ENCODE measurements at regions not wholly inside any gene's neighbourhood (a gene's known extent, or its start where the extent isn't known, plus 50 kb on each side); places are given as distances from the start of the nearest gene placed in this dataset.
A peak's percentile ranks its signal among the peaks of the same experiment; 100 is the strongest.
"Not testable (repeated sequence)": the region's sequence is repeated elsewhere in the genome, so short reads cannot be mapped to it uniquely, and the experiment has no call there.

DNA sequence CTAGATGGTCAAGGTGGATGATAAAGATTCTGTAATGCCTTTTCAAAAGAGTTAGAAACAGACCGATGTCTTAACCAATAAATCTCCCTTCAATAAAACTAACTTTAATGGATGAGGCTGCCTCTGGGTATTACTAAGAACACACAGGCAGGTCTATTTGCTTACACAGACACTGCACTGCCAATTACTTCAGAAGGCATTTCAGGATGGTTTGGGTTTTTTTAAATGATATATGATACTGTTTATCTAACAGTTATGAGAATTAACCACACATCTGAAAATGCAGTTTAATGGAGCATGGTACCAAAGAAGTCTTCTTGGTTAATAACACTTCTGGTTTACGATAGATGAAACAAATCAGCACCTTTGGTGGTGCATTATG is 367.9 kb upstream of the GRAMD2B start:
- TF ChIP-seq, protein P1, sequence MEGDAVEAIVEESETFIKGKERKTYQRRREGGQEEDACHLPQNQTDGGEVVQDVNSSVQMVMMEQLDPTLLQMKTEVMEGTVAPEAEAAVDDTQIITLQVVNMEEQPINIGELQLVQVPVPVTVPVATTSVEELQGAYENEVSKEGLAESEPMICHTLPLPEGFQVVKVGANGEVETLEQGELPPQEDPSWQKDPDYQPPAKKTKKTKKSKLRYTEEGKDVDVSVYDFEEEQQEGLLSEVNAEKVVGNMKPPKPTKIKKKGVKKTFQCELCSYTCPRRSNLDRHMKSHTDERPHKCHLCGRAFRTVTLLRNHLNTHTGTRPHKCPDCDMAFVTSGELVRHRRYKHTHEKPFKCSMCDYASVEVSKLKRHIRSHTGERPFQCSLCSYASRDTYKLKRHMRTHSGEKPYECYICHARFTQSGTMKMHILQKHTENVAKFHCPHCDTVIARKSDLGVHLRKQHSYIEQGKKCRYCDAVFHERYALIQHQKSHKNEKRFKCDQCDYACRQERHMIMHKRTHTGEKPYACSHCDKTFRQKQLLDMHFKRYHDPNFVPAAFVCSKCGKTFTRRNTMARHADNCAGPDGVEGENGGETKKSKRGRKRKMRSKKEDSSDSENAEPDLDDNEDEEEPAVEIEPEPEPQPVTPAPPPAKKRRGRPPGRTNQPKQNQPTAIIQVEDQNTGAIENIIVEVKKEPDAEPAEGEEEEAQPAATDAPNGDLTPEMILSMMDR (IDR thresholded peaks at IDR 0.05; ENCODE audit: unreplicated experiment), result no peak
- Mint-ChIP-seq H3K4me3 (ENCODE audit: low read depth) (no peak overlapping the region), H3K27me3 (no peaks in the 10 kb centered on the region), H3K9me3 (ENCODE audit: low read depth) (peaks cover 12% of the 10 kb centered on the region), H3K4me1 (ENCODE audit: low read depth) (peaks cover 32% of the 10 kb centered on the region), H3K27ac (peak overlapping the region; percentile 88), H3K36me3 (ENCODE audit: insufficient read depth) (peaks cover 7% of the 10 kb centered on the region)
- no peak for DNase-seq (ENCODE audit: low spot score, unreplicated experiment)

DNA sequence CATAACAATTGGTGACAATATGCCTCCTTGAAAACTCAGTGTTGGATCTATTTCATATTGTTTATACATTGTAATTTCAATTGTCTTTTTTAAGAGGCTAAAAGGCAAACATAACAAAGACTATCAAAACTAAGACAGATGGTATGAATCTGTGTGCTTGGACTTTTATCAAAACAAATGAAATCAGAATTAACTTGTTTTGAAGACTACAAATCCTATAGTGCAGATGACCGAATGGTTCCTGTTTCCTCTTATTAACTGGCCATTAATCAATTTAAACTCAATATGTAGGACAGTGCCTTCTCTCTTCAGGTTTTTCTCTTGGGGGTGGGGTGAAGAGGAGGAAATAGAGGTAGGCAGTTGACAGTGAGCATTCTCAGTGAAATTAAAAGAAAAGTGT is 366.9 kb upstream of the GRAMD2B start:
- Mint-ChIP-seq H3K36me3 (ENCODE audit: insufficient read depth) (peaks cover 6% of the 10 kb centered on the region), H3K9me3 (ENCODE audit: low read depth) (peaks cover 12% of the 10 kb centered on the region), H3K4me1 (ENCODE audit: low read depth) (peaks cover 32% of the 10 kb centered on the region), H3K27me3 (no peaks in the 10 kb centered on the region), H3K27ac (peak overlapping the region; percentile 42), H3K4me3 (ENCODE audit: low read depth) (no peak overlapping the region)
- TF ChIP-seq, protein P1 (IDR thresholded peaks at IDR 0.05; ENCODE audit: unreplicated experiment), result no peak
- no peak for DNase-seq (ENCODE audit: low spot score, unreplicated experiment)

DNA sequence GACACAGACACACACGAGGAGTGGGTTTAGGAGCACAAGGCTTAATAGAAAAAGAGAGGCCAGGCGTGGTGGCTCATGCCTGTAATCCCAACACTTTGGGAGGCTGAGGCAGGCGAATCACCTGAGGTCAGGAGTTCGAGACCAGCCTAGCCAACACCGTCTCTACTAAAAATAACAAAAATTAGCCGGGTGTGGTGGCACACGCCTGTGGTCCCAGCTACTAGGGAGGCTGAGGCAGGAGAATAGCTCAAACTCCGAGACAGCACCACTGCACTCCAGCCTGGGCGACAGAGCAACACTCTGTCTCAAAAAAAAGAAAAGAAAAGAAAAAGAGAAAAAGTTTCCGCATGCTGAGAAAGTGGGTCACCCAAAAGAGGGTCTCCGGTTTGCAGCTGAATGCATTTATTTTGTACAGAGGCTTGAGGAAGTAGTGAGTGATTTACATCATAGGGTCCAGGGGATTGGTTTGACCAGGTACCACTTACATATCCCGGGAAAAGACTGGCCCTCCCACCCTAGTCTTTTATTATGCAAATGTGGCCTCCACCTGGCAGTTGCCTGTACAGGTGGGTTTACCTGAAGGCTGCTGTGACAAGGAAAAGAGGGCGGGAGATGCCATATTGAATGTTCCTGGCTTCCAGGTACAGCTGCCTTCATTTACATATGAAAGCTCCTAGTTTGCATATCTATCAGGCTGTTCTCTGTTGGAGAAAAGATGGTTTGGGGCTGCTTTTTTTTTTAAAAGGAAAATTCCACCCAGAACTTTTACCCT is 366.2 kb upstream of the GRAMD2B start:
- no peak for DNase-seq (ENCODE audit: low spot score, unreplicated experiment)
- TF ChIP-seq, protein P1 (IDR thresholded peaks at IDR 0.05; ENCODE audit: unreplicated experiment), result no peak
- Mint-ChIP-seq H3K27ac (peak overlapping the region; percentile 42), H3K4me3 (ENCODE audit: low read depth) (no peak overlapping the region), H3K9me3 (ENCODE audit: low read depth) (peaks cover 7% of the 10 kb centered on the region), H3K4me1 (ENCODE audit: low read depth) (peaks cover 31% of the 10 kb centered on the region), H3K27me3 (no peaks in the 10 kb centered on the region), H3K36me3 (ENCODE audit: insufficient read depth) (peaks cover 3% of the 10 kb centered on the region)

DNA sequence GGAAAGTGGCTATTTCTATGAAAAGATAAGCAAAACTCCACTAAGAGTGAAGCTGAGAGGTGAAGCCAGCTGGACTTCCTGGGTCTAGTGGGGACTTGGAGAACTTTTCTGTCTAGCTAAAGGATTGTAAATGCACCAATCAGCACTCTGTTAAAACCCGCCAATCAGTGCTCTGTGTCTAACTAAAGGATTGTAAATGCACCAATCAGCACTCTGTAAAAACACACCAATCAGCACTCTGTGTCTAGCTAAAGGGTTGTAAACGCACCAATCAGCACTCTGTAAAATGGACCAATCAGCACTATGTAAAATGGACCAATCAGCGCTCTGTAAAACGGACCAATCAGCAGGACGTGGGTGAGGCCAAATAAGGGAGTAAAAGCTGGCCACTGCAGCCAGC is 364.8 kb upstream of the GRAMD2B start:
- H3K9me3 Mint-ChIP-seq (ENCODE audit: low read depth); DNase-seq (ENCODE audit: low spot score, unreplicated experiment); H3K27me3 Mint-ChIP-seq; H3K27ac Mint-ChIP-seq; H3K4me3 Mint-ChIP-seq (ENCODE audit: low read depth); H3K36me3 Mint-ChIP-seq (ENCODE audit: insufficient read depth): not testable (repeated sequence)
- H3K4me1 Mint-ChIP-seq (ENCODE audit: low read depth), result peaks cover 30% of the 10 kb centered on the region

DNA sequence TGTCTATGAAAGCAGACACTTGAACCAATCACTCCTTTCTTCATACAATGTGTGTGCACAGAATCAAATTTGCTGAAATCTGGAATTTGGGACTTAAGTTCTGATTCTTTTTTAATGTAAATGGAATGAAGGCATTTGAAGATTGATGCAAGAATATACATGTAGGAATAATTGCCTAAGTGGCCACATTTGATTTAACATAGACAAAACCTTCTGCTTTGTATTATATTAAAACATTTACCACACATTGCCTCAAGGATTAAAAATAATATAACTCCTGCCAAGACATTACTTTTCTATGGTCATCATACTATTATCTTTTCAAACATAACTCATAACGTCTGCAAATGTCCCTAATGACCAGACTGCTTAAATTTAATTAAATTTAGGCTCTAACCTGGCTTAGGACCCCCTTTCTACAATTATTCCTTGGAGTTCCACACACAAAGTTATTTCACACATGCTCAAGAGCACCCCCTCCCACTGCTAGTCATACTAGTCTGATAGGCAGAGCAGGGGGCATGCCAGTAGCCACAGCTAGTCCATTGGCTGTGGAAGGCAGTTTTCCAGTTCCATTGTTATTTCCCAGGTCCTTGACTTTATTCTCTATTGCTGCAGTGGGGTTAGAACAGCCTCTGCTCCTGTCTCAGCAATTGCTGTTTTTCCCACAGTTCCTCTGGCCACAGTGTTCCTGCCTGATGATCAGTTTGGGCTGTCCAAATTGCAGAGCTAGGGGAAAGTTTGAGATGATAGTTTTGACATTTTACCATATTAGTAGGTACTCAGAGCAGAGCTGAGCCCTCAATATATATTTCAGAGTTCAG is 360.6 kb upstream of the GRAMD2B start:
- TF ChIP-seq, protein P1 (IDR thresholded peaks at IDR 0.05; ENCODE audit: unreplicated experiment), result no peak
- Mint-ChIP-seq H3K27me3 (no peaks in the 10 kb centered on the region), H3K4me3 (ENCODE audit: low read depth) (no peak overlapping the region), H3K27ac (no peak overlapping the region), H3K36me3 (ENCODE audit: insufficient read depth) (peaks cover 4% of the 10 kb centered on the region), H3K9me3 (ENCODE audit: low read depth) (peaks cover 7% of the 10 kb centered on the region), H3K4me1 (ENCODE audit: low read depth) (peaks cover 8% of the 10 kb centered on the region)
- no peak for DNase-seq (ENCODE audit: low spot score, unreplicated experiment)
